Hepatocyte (in vitro differentiated cells): ENCODE measurements at regions not wholly inside any gene's neighbourhood (a gene's known extent, or its start where the extent isn't known, plus 50 kb on each side); places are given as distances from the start of the nearest gene placed in this dataset.

Source experiments
- CTCF ChIP-seq: fragments of 200-600 bp; sonication (generic); IDR thresholded peaks from 2 replicates; pipeline ENCODE4 v1.5.1; 2016; ENCODE audit warnings: antibody characterized with exemption, mild to moderate bottlenecking; ENCODE audit not compliant: poor library complexity
- EZH2 ChIP-seq: fragments of 200-600 bp; sonication (generic); IDR thresholded peaks from 2 replicates; pipeline ENCODE4 v1.6.1; 2016; ENCODE audit warnings: antibody characterized with exemption, mild to moderate bottlenecking, borderline replicate concordance
- EZH2phosphoT487 ChIP-seq: fragments of 200-600 bp; sonication (generic); IDR thresholded peaks from one replicate; pipeline ENCODE4 v1.6.1; 2018; ENCODE audit warnings: antibody characterized with exemption, mild to moderate bottlenecking, low read depth, moderate library complexity; ENCODE audit not compliant: unreplicated experiment, severe bottlenecking

DNA sequence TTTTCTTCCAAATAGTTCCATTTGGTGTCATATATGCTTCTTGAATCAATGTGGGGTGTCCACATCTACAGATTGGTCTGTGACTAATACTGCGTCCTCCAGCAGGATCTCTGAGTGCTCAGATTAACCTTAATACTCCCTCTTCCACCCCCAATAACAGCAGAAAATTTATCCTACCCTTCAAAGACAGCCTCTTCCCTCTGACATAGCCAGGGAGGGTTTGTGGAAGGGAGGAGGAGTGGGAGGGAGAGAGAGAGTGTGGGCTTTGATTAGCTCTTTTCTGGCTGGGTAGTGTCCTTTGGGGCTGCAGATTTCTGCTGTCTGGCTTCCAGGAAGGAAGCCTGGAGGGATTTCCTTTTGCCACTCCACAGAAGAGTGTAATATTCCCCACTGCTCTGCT is 220.7 kb downstream of the TTC6 start:
- TF ChIP-seq EZH2phosphoT487 (no peak), CTCF (no peak), EZH2 (no peak)
